ENCODE measurements at regions not wholly inside any gene's neighbourhood (a gene's known extent, or its start where the extent isn't known, plus 50 kb on each side); places are given as distances from the start of the nearest gene placed in this dataset.
"Not testable (repeated sequence)": the region's sequence is repeated elsewhere in the genome, so short reads cannot be mapped to it uniquely, and the experiment has no call there.

DNA sequence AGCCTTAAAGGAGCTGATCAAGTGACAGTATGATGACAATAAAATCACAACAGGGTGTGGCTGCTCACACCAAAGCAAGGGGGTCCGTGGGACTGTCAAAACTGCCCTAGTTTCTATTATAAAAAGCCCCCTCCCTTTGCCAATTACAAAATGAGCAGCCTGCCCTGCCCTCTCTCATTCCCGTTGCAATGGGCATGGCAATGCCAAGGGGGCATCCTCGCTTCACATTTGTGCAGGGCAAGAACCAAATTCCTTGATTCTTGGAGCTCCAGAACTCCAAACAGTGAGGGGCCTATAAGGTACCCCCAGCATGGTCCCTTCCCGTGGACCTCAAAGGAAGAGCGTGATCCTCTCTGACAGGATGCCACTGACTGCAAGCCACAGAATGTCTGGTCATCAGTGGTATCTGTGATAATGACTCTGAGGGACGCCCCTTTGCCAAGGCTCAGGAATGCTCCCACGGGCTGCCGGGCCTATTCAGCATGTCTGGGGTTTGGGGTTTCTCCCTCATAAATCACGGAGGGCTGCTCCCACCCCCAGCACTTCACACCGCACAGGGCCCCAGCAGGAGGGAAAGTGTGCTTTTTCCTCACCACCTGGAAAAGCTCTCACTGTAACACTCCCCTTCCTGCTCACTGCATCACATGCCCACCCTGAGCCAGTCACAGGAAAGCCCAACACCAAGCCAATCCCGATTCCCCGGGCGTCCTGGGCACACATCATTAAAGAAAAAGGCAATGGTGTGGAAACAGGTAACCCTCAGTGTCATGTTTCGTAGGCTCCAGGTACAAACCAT is 105.1 kb upstream of the TRPM1 start:
- Histone ChIP-seq H3K27ac (no peak overlapping the region), H3K4me3 (no peak overlapping the region), H3K27me3 (no peaks in the 10 kb centered on the region), H3K36me3 (no peaks in the 10 kb centered on the region), H3K9me3 (no peaks in the 10 kb centered on the region), H3K4me1 (no peaks in the 10 kb centered on the region)
- DNase-seq = no peak
- intact Hi-C loops (cut with DNase I; ENCODE audit: low total_unique reads) = loop anchor here (10.0 kb wide), 1 partner anchor 278 kb away; no protein-coding TSS in a partner anchor
- no peak for TF ChIP-seq POLR2A (IDR thresholded peaks at IDR 0.05)
- peak in 1 of 4 experiments; percentile 11 for TF ChIP-seq CTCF (IDR thresholded peaks at IDR 0.05)

DNA sequence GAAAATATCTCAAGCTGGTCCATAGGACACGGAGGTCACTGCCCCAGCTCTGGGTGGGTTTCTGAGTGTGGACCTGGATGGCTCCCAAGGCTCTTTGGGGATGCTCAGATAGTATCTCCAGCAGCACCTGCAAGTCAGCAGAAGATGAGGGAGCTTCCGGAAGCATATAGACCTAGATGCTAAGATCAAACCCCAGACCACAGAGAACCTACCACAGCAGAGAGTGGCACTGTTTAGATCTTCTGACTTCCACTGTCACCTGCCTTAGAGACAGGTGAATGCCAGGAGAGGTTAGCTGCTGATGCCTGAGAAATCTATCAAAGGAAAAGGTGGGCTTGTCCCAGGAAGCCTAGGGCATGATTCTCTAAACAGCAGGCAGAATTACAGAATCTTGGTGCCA is 105.7 kb upstream of the TRPM1 start:
- no peak for DNase-seq
- no peak overlapping the region for H3K27ac ChIP-seq
- TF ChIP-seq CTCF (IDR thresholded peaks at IDR 0.05) = no peak
- no peaks in the 10 kb centered on the region for H3K36me3 ChIP-seq
- intact Hi-C loops (cut with DNase I; ENCODE audit: low total_unique reads) = loop anchor here (10.0 kb wide), 1 partner anchor 278 kb away; no protein-coding TSS in a partner anchor
- no peaks in the 10 kb centered on the region for H3K4me1 ChIP-seq
- H3K4me3 ChIP-seq = no peak overlapping the region
- no peaks in the 10 kb centered on the region for H3K27me3 ChIP-seq
- no peaks in the 10 kb centered on the region for H3K9me3 ChIP-seq

GRCh38 chr15:31207861-31208260 is 106.3 kb upstream of the TRPM1 start:
- H3K4me1 ChIP-seq, H3K27me3 ChIP-seq, H3K36me3 ChIP-seq, DNase-seq, H3K9me3 ChIP-seq, H3K4me3 ChIP-seq, H3K27ac ChIP-seq: not testable (repeated sequence)
- intact Hi-C loops (cut with DNase I; ENCODE audit: low total_unique reads) = loop anchor here (10.0 kb wide), 1 partner anchor 277 kb away; no protein-coding TSS in a partner anchor

DNA sequence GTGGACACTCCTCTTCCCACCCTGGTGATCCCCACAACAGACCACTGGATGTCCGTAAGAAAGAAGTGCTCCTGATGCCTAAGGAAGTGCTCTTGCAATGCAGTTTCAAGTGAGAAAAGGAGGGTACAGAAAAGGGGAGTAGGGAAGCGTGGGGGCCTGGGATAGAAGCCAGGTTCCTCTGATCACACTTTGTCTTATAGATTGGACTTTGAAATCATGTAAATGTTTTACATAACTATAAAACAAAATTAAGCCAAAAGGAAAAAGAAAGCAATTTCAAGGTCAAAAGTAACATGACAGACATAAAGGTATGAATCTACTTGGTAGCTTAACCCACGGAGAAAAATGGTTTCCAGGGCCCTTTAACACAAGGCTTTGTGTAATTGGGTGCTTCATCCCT is 107.3 kb upstream of the TRPM1 start:
- Histone ChIP-seq H3K27ac (no peak overlapping the region), H3K4me1 (no peaks in the 10 kb centered on the region), H3K36me3 (no peaks in the 10 kb centered on the region), H3K27me3 (no peaks in the 10 kb centered on the region), H3K4me3 (no peak overlapping the region), H3K9me3 (no peaks in the 10 kb centered on the region)
- TF ChIP-seq CTCF (IDR thresholded peaks at IDR 0.05) = no peak
- no peak for TF ChIP-seq POLR2A (IDR thresholded peaks at IDR 0.05)
- DNase-seq = no peak
- intact Hi-C loops (cut with DNase I; ENCODE audit: low total_unique reads) = loop anchor here (10.0 kb wide), 1 partner anchor 276 kb away; no protein-coding TSS in a partner anchor

- DNase-seq = no peak
- TF ChIP-seq CTCF (IDR thresholded peaks at IDR 0.05) (no peak), POLR2A (IDR thresholded peaks at IDR 0.05) (no peak)
- no peaks in the 10 kb centered on the region for H3K9me3 ChIP-seq
- no peak overlapping the region for H3K27ac ChIP-seq
- peaks cover 0 to 6% of the 10 kb centered on the region in 2 donors for H3K4me1 ChIP-seq
- no peaks in the 10 kb centered on the region for H3K27me3 ChIP-seq
- H3K36me3 ChIP-seq = no peaks in the 10 kb centered on the region
- intact Hi-C loops (cut with DNase I; ENCODE audit: low total_unique reads) = no loop called here
- no peak overlapping the region for H3K4me3 ChIP-seq
Measured at GRCh38 chr15:31211353-31211752, 109.8 kb upstream of the TRPM1 start.
